IMR-90 (cell line): ENCODE measurements at regions not wholly inside any gene's neighbourhood (a gene's known extent, or its start where the extent isn't known, plus 50 kb on each side); places are given as distances from the start of the nearest gene placed in this dataset.

Experiments used
- ATAC-seq: fragments of 200-7000 bp; cut with Tn5 transposase; 2 replicates; pipeline ENCODE4 v1.9.1; 2020; ENCODE audit warnings: low read depth, mild to moderate bottlenecking, moderate library complexity
- BruUV-seq: library from RNA; stranded (reverse); fragments of 400-500 nt; replicated peaks from 2 replicates; lab custom pipeline; 2021; lab: Mats Ljungman, UMichigan
- CTCF ChIA-PET: fragments of 300-600 bp; formaldehyde crosslinking; extraction: SDS; loops from one replicate; lab custom pipeline; 2021; ENCODE audit warnings: antibody characterized with exemption; lab: Yijun Ruan, JAX
- POLR2A ChIA-PET: fragments of 300-600 bp; sonication (Branson Sonifier 250); formaldehyde crosslinking; loops from one replicate; lab custom pipeline; 2022; ENCODE audit warnings: antibody characterized with exemption; ENCODE audit not compliant: unreplicated experiment; lab: Charles Lee
- DNase-seq: peaks from one replicate; pipeline ENCODE4 v3.0.0; 2013
- H2AFZ ChIP-seq: replicated peaks from 2 replicates; pipeline ENCODE3; 2013; ENCODE audit warnings: low read length, mild to moderate bottlenecking; ENCODE audit not compliant: poor library complexity
- H2AK5ac ChIP-seq: 2 replicates; pipeline ENCODE4 v1.6.1; 2013; ENCODE audit warnings: low read depth, low read length, inconsistent platforms
- H2AK9ac ChIP-seq: replicated peaks from 2 replicates; pipeline ENCODE3; 2013; ENCODE audit warnings: mild to moderate bottlenecking, low read depth, low read length, moderate library complexity; ENCODE audit not compliant: poor library complexity
- H2BK120ac ChIP-seq: 2 replicates; pipeline ENCODE4 v1.6.1; 2013; ENCODE audit warnings: low read depth, low read length, inconsistent platforms
- H2BK15ac ChIP-seq: 3 replicates; pipeline ENCODE4 v1.6.1; 2013; ENCODE audit warnings: low read depth, low read length, inconsistent platforms
- H2BK20ac ChIP-seq: 2 replicates; pipeline ENCODE4 v1.6.1; 2013; ENCODE audit warnings: low read depth, mild to moderate bottlenecking, inconsistent platforms, low read length, moderate library complexity
- H2BK5ac ChIP-seq: 2 replicates; pipeline ENCODE4 v1.6.1; 2013; ENCODE audit warnings: mild to moderate bottlenecking, low read depth, low read length, inconsistent platforms; ENCODE audit not compliant: poor library complexity, severe bottlenecking
- H3K14ac ChIP-seq: replicated peaks from 2 replicates; pipeline ENCODE4 v1.6.1; 2013; ENCODE audit warnings: low read depth, low read length, inconsistent platforms
- H3K18ac ChIP-seq: 2 replicates; pipeline ENCODE4 v1.6.1; 2013; ENCODE audit warnings: low read depth, low read length, control low read depth
- H3K23ac ChIP-seq: 2 replicates; pipeline ENCODE4 v1.6.1; 2013; ENCODE audit warnings: low read depth, low read length, inconsistent platforms
- H3K27ac ChIP-seq: 2 replicates; pipeline ENCODE4 v1.5.1; 2013; ENCODE audit warnings: mild to moderate bottlenecking, control low read depth, low read length; ENCODE audit not compliant: insufficient read depth
- H3K27me3 ChIP-seq: 2 replicates; pipeline ENCODE4 v1.6.1; 2013; ENCODE audit warnings: low read length; ENCODE audit not compliant: control insufficient read depth, insufficient read depth
- H3K36me3 ChIP-seq: 2 replicates; pipeline ENCODE4 v1.6.1; 2013; ENCODE audit warnings: low read length, mixed read lengths; ENCODE audit not compliant: control insufficient read depth, insufficient read depth
- H3K4ac ChIP-seq: 2 replicates; pipeline ENCODE4 v1.6.1; 2013; ENCODE audit warnings: low read depth, low read length, inconsistent platforms
- H3K4me1 ChIP-seq: 2 replicates; pipeline ENCODE4 v1.6.1; 2013; ENCODE audit warnings: low read length, mixed read lengths; ENCODE audit not compliant: control insufficient read depth, insufficient read depth
- H3K4me2 ChIP-seq: 2 replicates; pipeline ENCODE4 v1.6.1; 2013; ENCODE audit warnings: low read depth, mild to moderate bottlenecking, control low read depth, low read length, moderate library complexity
- H3K4me3 ChIP-seq: 2 replicates; pipeline ENCODE4 v1.5.1; 2013; ENCODE audit warnings: low read depth, mild to moderate bottlenecking, control low read depth, low read length, moderate library complexity; ENCODE audit not compliant: insufficient read depth
- H3K56ac ChIP-seq: 2 replicates; pipeline ENCODE4 v1.6.1; 2013; ENCODE audit warnings: low read length, inconsistent platforms; ENCODE audit not compliant: insufficient read depth; ENCODE audit errors: extremely low read depth
- H3K79me1 ChIP-seq, 2 experiments: 2 replicates each; pipeline ENCODE4 v1.6.1; 2013; ENCODE audit warnings: low read length in 2 of 2, inconsistent platforms in 1 of 2, low read depth in 1 of 2
- H3K9ac ChIP-seq: 2 replicates; pipeline ENCODE4 v1.6.1; 2013; ENCODE audit warnings: low read depth, low read length, control low read depth
- H3K9me1 ChIP-seq: 2 replicates; pipeline ENCODE4 v1.6.1; 2013; ENCODE audit warnings: low read length, inconsistent platforms; ENCODE audit not compliant: insufficient read depth
- H3K9me3 ChIP-seq: 2 replicates; pipeline ENCODE4 v1.6.1; 2013; ENCODE audit warnings: low read length; ENCODE audit not compliant: control insufficient read depth, insufficient read depth
- H4K20me1 ChIP-seq: 2 replicates; pipeline ENCODE4 v1.6.1; 2013; ENCODE audit warnings: low read length, inconsistent platforms; ENCODE audit not compliant: insufficient read depth
- H4K5ac ChIP-seq: 2 replicates; pipeline ENCODE4 v1.6.1; 2013; ENCODE audit warnings: mild to moderate bottlenecking, low read depth, low read length, control low read depth
- H4K8ac ChIP-seq, 2 experiments: 2 replicates each; pipeline ENCODE4 v1.6.1; 2013; ENCODE audit warnings: low read depth in 2 of 2, low read length in 2 of 2, control low read depth in 1 of 2, inconsistent platforms in 1 of 2
- H4K91ac ChIP-seq: 2 replicates; pipeline ENCODE4 v1.6.1; 2013; ENCODE audit warnings: low read depth, low read length, inconsistent platforms; ENCODE audit not compliant: insufficient read depth
- CEBPB ChIP-seq: IDR thresholded peaks from 2 replicates; pipeline ENCODE4 v1.6.1; 2012; ENCODE audit warnings: low read depth, low read length, improper control_type of control experiment
- CHD1 ChIP-seq: IDR thresholded peaks from 2 replicates; pipeline ENCODE4 v1.6.1; 2012; ENCODE audit warnings: low read depth, low read length, improper control_type of control experiment
- ELK1 ChIP-seq: fragments of 150-350 bp; IDR thresholded peaks from 2 replicates; pipeline ENCODE4 v1.6.1; 2016; ENCODE audit warnings: low read depth, mild to moderate bottlenecking, low read length, moderate library complexity, borderline replicate concordance
- MAFK ChIP-seq: IDR thresholded peaks from 2 replicates; pipeline ENCODE4 v1.6.1; 2012; ENCODE audit warnings: low read depth, low read length, improper control_type of control experiment
- MXI1 ChIP-seq: IDR thresholded peaks from 2 replicates; pipeline ENCODE4 v1.6.1; 2012; ENCODE audit warnings: low read depth, mild to moderate bottlenecking, low read length, moderate library complexity, borderline replicate concordance
- NFE2L2 ChIP-seq: fragments of 150-350 bp; IDR thresholded peaks from 2 replicates; pipeline ENCODE4 v1.6.1; 2016; ENCODE audit warnings: low read depth, mild to moderate bottlenecking, low read length
- RAD21 ChIP-seq: IDR thresholded peaks from 2 replicates; pipeline ENCODE4 v1.6.1; 2012; ENCODE audit warnings: low read length, improper control_type of control experiment
- RCOR1 ChIP-seq: IDR thresholded peaks from 2 replicates; pipeline ENCODE4 v1.6.1; 2012; ENCODE audit warnings: mild to moderate bottlenecking, low read length, improper control_type of control experiment; ENCODE audit not compliant: insufficient replicate concordance
- SMC3 ChIP-seq: fragments of 150-350 bp; IDR thresholded peaks from 2 replicates; pipeline ENCODE4 v1.6.1; 2016; ENCODE audit warnings: low read depth, mild to moderate bottlenecking, antibody characterized with exemption, low read length, moderate library complexity
- WGBS, 2 experiments: methylation state at CpG; one replicate each; pipeline versions ENCODE4 v1.1.5 to v1.1.7; 2013; ENCODE audit warnings: missing lambda C conversion rate in 2 of 2; ENCODE audit not compliant: insufficient read length in 1 of 2; ENCODE audit errors: extremely low coverage in 2 of 2; 5-methylcytosine and 5-hydroxymethylcytosine counted together
- dilution Hi-C: fragments of 300-500 bp; cut with HindIII; formaldehyde crosslinking; loops from one replicate; pipeline ENCODE4 v1.14.3; 2018; ENCODE audit warnings: low sequenced_read_pairs; ENCODE audit not compliant: unreplicated experiment
- in situ Hi-C: fragments of 300-500 bp; cut with MboI; formaldehyde crosslinking; loops from 3 replicates; pipeline ENCODE4 v1.14.3; 2019; ENCODE audit warnings: low sequenced_read_pairs, inconsistent platforms, mixed read lengths
- intact Hi-C: fragments of 100-400 bp; cut with micrococcal nuclease; formaldehyde crosslinking; loops from 2 replicates; pipeline ENCODE4 v1.10.0; 2022

GRCh38 chr7:42574685-42575084 lies 337.2 kb downstream of the C7orf25 start:
- Histone ChIP-seq H3K4me1 (no peaks in the 10 kb centered on the region), H2BK20ac (no peak overlapping the region), H3K18ac (no peak overlapping the region), H4K20me1 (no peaks in the 10 kb centered on the region), H3K9me1 (no peaks in the 10 kb centered on the region), H2BK15ac (no peak overlapping the region), H3K27me3 (peaks cover 5% of the 10 kb centered on the region), H2BK5ac (no peak overlapping the region), H3K27ac (no peak overlapping the region), H3K9me3 (0 out of 2 replicates have a peak, but pooled peaks cover 3% of the 10 kb centered on the region), H4K8ac (no peak overlapping the region), H3K4me2 (no peak overlapping the region), H2AFZ (no peak overlapping the region), H3K23ac (no peak overlapping the region), H4K91ac (no peak overlapping the region), H3K4ac (no peak overlapping the region), H3K14ac (no peak overlapping the region), H2AK9ac (no peak overlapping the region), H3K9ac (no peak overlapping the region), H3K56ac (no peak overlapping the region), H3K79me1 (no peaks in the 10 kb centered on the region), H4K5ac (no peak overlapping the region), H3K36me3 (no peaks in the 10 kb centered on the region), H2AK5ac (no peak overlapping the region), H3K4me3 (no peak overlapping the region), H2BK120ac (no peak overlapping the region)
- dilution Hi-C loops, result no loop called here
- 83% methylated on average over 1 of the region's 3 CpGs; no CpG with 5 or more reads in 1 of the 2 experiments for WGBS, 2 experiments
- ChIA-PET CTCF (no interaction called here), POLR2A (no interaction called here)
- DNase-seq, result no peak
- in situ Hi-C loops, result no loop called here
- intact Hi-C loops, result loop anchor here (5.0 kb wide), 1 partner anchor 597 kb away; no protein-coding TSS in a partner anchor
- no TSS peak for BruUV-seq
- no peak for ATAC-seq
- no peak for TF ChIP-seq RAD21
- TF ChIP-seq CHD1, result no peak
- no peak for TF ChIP-seq MXI1
- TF ChIP-seq MAFK, result no peak
- no peak for TF ChIP-seq NFE2L2
- TF ChIP-seq RCOR1, result no peak
- TF ChIP-seq SMC3, result no peak
- no peak for TF ChIP-seq CEBPB
- no peak for TF ChIP-seq ELK1
